ENCODE measurements at regions not wholly inside any gene's neighbourhood (a gene's known extent, or its start where the extent isn't known, plus 50 kb on each side); places are given as distances from the start of the nearest gene placed in this dataset.
A peak's percentile ranks its signal among the peaks of the same experiment; 100 is the strongest.
"Not testable (repeated sequence)": the region's sequence is repeated elsewhere in the genome, so short reads cannot be mapped to it uniquely, and the experiment has no call there.

DNA sequence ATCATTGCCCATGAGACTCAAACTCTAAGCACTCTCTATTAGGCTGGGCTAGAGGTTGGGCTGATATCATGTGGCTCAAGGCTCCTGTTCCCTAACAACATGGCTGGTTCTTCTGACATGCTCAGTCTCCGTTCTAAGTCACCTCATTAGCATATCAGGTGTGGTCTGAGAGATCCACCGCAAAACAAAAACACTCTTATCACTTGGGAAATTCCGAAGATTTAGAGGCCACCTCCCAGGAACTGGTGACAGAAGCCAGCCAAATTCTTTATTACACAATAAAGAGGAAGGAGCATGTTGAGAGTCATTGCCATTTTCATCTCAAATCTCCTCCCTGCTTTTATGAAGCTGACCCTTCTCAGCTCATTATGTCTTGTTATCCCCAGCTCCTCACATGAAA, 107.6 kb downstream of the MSX2 start:
- DNase-seq: no peak

DNA sequence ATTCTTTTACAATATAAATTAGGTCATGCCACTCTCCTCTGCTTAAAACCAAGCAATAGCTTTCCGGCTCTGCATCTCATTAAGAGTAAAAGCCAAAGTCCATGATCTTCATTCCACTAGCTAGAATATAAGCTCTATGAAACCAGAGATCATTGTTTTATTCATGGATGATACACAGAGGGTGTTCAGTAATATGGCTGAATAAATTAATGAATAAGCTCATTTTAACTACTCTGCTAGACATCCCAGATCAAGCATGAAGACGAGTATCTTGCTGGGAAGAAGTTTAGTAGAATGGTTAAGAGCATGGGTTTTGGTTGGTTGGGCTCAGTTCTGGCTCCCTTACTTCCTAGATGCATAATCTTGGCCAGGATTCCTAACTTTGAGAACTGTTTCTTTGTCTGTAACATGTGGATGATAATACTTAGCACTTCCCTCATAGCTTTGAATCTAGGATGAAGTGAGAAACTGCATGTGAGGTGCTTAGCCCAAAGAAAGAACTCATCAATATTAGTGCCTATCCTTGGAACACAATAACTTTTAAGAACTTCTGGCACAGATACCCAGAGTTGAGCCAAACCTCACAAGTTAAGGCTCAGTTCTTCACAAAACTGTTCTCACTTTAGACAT, 106.8 kb downstream of the MSX2 start:
- DNase-seq: no peak

DNA sequence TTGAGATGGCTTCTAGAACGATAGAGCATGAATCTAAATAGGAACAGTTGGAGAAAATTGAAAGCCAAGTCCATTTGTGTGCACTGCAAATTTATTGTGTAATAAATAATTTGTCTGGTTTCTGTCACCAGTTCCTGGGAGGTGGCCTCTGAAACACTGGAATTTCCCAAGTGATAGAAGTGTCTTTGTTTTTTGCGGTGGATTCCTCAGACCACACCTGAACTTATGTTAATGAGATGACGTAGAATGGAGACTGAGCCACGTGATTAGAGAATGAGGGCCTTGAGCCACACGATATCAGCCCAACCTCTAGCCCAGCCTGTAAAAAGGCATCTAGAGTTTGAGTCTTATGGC, 105.1 kb downstream of the MSX2 start:
- DNase-seq: no peak

DNA sequence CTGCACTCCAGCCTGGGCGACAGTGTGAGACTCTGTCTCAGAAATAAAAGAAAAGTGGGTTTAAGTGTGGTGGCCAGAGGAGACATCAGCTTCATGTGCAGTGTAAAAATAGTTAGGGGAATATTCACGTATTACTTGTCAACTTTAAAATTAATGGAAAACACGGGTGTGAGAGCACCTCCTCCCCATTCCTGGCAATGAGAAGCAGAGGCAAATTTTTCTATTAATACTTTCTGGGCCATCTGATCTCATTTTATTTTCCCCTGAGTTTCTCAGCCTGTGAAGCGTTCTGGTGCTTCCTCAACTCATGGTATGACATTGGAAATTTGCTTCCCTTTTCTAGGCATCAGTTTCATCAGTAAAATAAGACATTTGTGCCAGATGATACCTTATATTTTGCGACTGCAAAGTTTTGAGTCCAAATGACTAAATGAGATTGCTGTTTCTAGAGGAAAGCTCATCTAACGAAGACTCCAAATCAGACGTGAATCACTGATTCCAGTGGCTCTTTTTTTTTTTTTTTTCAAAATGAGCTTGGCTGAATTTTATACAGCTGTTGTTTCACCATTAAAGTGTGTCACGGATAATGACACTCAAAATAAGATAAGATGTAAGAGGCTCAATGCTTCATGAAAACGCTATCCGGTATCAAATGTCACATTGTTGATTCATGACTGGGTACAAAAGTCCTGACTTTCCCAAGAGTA, 104.6 kb downstream of the MSX2 start:
- no peak for DNase-seq

DNA sequence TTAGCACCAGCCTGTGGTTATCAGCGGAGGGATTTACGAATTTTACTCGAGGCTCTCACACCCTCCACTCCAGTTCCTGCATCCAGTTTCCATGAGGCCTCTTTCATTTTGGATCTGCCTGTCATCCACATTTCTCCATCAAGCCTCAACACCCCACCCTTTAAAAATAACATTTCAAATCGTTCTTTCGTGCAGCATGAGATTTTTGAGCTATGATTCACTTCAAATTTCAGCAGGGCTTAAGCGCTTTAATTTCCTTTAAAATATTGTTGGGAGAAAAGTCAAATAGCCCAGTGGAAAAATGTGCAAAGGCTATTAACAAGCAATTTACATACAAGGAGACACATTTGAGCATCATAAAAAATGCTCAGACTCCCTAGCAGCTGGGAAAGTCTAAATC, 103.2 kb downstream of the MSX2 start:
- DNase-seq: no peak

DNA sequence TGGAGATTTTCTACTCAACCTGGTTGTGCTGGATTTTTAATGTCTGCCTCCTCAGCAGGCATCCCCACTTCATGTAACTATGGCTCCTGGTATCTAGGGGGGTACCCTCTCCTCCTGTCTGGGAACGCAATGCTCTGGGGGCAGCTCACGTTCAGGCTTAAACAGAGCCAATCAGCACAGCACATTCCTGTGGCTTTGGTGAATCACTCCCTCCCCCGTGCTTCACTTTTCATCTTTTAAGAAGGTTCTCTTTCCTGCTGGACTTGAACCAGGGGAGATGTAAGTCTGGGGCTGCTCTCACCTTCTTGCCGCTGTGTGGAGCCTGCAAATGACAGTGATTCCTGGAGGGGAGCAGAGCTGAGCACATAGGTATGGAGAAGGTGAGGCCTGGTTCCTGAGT, 101.2 kb downstream of the MSX2 start:
- DNase-seq: no peak

DNA sequence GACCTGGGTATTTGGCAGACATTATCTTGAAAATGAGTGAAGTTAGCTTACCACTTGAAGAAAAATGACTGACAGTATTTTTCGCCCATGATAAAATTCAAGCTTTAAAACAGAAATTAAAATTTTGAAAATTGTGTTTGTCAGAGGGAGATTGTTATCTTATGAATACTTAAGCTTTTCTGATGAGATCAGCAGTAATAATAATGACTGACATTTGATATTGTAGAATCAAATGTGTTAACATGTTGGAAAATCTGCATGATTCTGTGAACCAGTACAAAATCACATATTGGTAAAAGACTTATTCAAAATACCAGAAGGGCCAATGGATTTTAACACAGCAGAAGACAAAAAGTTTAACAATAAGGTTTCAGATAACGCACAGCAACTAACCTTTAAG, 94.0 kb downstream of the MSX2 start:
- no peak for DNase-seq

DNA sequence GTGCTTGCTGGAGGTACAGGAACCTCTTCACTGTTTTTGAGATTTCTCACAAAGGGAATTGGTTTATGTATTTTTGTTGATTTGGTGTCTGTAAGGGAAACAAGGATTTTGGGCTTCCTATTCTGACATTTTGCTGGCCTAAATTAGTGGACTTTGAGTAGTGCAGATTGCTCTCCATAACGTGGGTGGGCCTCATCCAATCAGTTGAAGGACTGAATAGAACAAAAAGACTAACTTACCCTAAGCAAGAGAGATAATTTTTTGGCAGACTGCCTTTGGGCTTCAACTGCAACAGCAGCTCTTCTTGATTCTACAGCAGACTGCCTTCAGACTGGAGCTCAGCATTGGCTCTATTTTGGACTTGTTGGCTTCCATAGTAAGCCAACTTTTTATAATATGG, 93.2 kb downstream of the MSX2 start:
- no peak for DNase-seq

DNA sequence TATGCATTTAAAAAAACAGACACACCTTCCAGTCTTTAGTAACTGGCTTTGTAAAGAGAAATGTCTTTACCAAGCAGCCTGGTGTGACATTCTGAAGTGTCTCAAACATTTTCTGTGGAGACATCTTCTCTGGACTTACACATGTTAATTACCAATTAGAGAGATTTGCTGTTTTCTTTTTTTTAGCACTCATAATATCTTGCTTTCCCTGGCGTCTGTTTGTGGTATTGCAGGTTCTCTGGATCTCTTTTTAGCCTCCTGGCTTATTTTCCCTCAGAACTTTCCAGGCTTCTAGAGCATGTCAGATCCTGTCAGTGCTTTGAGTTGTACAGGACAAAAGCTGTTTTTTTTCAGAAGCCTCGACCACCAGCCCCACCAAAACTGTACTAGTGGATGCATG, 92.5 kb downstream of the MSX2 start:
- no peak for DNase-seq

DNA sequence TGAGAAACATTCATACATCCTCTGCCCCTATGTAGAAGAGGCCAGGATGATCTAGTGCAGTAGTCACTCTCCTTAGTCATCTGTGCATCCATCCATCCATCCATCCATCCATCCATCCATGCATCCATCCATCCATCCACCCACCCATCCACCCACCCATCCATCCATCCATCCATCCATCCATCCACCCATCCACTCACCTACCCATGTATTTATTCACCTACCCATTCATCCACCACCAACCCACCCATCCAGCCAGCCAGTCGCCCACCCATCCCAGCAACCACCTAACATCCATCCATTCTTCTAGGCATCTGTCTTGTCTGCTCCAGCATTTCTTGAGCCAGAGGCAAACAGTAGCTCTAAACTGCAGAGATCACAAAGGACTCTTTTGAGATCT, 87.1 kb downstream of the MSX2 start:
- no peak for DNase-seq

DNA sequence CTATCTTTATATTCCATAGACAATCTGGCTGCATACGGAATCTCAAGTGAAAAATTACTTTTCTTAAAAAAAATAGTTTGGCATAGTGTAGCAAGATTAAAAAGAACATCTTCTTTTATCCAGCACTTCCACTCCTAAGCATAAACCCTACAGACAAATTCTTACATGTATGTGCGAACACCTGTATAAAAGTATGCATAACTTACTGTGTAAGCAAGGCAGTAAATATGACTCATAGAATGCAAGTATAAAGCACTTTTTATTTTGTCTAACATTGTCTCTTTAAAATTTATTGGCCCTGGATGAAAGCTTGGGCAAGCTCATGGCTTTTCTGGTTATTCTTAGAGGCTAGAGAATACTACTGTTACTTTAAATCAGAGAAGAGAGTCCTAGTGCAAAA, 86.4 kb downstream of the MSX2 start:
- no peak for DNase-seq

DNA sequence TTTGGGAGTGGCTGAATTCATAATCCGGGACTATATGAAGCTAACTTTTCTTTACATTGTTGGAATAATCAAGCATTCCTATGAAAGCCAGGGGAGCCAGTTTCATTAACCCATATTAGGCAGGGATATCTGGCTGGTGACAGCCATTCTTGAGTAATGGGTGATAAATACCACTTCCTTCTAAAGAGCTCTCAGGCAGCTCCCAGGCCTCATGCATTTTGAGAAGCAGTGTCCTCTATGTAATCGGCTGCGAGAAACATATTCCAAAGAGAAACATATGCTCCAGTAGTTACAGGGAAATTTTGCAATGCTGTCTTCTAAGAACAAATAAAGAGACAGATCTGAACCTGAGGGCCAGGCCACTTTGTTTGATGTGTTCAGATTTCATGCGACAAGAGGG, 83.1 kb downstream of the MSX2 start:
- DNase-seq: no peak

DNA sequence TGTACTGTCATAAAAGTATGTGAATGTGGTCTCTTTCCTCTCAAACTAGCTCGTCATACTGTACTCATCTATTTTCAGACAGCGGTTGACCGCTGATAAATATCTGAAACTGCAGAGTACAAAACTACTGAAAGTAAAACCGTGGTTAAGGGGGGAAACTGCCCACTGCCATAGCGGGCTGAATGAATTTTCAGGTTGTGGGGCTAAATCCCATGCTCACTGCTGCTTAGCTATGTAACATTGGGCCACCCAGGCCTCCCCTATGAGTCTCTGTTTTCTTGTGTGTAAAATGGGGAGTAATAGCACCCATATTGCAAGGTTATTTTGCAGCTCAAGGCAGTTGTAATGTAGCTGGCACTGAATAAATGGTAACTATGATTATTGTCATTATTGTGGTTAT, 82.3 kb downstream of the MSX2 start:
- no peak for DNase-seq

DNA sequence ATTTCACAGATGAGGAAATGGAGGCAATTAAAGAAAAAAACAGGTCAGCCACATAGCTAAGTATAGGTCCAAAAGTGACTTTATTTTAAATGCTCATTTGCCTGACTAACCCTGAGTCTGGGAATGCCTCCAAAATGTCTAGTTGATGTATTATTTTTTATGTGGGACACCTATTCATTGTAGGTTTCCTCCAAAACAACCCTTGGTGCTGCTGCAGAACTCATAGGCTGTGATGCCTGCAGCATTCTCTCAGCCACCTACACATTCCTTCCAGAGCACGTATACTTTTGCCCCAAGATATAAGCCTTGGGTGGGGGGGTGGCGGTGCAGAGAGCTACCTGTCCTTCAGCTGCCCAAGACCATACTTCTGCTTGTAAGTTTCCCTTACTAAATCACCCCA, 77.4 kb downstream of the MSX2 start:
- DNase-seq: no peak

DNA sequence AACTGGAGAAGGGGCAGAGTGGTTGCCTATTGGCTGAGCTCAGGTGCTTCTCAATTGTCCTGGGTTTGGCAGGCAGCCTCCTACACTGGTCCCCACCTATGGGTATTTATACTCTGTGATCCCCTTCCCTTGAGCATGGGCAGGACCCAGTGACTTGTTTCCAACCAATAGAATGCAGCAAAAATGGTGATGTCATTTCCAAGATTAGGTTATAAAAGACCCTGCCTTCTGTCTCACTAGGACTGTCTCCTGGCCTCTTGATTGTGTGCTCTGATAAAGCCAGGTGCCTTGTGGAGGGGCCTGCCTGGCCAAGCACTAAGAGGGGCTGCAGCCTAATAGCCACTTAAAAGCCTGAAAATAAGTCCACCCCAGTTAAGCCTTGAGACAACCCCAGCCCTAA, 76.1 kb downstream of the MSX2 start:
- no peak for DNase-seq

DNA sequence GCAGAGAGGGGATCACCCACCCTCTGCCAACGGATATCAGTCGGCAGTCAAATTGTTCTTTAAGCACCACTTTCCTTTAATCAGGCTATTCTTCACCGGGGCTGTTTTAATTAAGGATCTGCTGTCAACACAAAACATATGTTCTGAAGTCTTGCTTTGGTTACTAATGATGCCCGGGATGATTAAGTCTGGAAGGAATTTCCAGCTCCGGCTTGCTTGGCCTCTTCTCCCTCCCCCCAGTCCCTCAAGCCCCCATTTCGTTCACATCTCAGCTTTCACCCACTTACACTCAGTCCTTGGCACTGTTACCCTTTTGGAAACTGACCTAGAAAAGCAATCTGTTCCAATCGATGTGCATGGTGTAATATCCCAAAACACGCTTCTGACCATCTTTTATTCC, 74.7 kb downstream of the MSX2 start:
- no peak for DNase-seq

DNA sequence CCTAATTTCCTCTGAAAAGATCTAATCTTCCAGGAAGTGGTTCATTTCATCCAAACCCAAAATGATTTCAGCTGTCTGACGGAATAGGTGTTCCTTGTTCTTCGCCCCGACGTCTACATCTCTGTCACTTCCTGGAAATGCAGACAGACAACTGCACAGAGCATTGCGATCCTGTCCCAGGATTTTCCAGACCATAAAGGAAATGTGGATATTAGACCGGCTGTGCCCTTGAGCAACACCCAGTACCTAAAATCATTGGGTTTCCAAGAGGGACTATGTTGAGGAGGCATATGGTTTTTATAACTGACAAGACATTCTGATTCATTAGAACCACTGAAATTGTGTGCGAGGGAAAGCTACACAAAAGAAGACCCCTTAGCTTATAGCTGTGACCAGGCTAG, 74.2 kb downstream of the MSX2 start:
- DNase-seq: no peak

DNA sequence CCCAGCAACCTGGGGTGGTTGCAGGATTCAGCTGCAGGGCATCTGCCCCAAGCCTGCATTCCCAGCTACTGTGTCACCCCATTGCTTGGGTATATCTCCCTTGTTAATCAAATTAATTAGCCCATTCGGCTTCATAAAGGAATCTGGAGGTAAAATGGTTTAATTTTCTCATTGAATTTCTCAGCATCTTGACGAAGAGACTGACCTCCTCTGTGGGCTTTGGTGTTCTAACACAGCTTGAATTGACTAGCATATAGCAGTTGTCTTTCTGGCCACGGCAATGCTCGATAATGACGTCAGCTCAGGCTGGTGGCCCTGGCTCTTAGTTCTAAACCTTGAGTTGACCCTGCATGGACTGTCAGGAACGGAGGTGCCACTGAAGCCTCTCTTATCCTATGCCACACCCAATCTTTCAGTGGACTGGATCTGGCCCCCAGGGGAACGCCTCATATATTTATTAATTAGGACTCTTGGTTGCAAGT, 72.4 kb downstream of the MSX2 start:
- DNase-seq: no peak

DNA sequence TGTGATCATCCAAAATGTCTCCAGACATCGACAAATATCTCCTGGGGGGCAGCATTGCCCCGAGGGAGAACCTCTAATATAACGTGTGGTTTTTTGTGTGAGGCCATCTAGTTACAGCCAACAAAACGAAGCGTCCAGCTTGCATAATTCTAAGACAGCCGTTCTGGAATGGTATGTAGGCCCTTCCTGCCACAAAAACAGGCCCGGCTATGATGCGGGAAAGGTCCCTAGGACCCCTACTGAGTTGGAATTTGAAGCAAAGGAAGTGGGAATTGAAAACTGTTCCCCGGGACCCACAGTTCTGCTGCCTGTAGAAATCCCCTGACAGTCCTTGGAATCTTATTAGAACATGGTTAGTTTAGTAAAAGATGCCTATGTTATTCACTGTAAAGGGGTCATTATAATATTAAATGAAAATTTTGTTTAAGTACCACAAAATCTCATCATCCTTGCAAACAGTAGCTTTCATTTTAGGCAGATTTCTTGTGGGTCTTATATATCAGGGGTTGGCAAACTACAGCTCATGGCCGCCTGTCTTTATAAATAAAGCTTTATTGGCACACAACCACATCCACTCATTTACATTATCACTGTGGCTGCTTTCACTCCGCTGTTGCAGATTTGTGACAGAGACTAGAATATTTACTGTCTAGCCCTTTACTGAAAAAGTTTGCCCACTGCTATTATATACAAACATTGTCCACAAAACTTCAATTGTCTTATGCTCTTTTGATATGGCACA, 70.7 kb downstream of the MSX2 start:
- no peak for DNase-seq

DNA sequence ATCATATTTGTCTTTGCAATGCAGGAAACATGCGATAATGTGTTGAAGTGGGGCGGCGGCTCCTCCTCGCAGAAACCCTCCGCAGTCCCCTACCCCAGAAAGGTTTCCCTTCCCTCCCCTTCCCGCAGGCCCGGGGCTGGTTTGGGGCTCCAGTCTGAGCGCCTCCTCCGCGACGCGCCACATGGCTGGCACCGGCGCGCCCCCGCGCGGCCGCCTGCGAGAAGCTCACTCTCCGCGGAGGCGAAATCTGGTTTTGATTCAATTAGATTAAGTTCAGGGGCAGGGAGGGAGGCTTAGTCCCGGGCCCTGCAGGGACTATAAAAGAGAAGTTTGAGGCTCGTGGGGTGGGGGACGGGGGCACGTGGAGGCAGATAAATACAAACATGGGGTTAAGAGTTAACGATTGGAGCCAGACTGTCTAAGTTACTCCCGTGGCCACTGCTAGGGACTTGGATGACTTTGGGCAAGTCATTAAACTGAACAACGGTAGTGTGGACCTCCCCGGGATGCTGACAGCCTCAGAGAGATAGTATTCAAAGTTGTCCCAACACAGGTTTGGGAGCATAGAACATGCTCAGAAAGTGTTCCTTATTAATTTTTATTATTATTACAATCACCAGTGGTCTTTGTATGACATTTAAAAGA, 69.4 kb downstream of the MSX2 start:
- DNase-seq: peak; percentile 67

DNA sequence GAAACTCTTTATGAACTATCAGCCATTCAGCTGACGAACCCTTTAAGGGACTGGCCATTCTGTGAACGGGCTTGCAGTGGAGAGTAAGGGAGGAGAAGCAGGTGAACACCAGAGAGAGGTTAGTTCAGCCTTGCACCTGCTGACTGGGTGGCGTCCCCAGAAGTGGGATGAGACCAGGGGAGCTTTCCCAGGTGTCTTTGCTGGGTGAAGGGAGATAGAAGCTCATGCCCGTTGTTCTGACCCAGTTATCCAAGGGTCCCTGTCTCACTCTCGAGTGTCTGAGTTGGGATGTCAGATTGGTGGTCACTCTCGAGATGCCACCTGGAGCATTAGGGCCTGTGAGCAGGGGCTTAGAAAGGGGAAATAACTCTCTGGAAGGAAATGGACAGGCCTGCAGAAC, 68.7 kb downstream of the MSX2 start:
- no peak for DNase-seq

DNA sequence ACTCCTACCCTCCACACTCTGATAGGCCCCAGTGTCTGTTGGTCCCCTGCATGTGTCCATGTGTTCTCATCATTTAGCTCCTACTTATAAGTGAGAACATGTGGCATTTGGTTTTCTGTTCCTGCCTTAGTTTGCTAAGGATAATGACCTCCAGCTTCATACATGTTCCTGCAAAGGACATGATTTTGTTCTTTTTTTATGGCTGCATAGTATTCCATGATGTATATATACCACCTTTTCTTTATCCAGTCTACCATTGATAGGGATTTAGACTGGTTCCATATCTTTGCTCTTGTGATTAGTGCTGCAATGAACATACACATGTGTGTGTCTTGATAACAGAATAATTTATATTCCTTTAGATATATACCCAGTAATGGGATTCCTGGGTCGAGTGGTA, 67.9 kb downstream of the MSX2 start:
- DNase-seq: not testable (repeated sequence)

DNA sequence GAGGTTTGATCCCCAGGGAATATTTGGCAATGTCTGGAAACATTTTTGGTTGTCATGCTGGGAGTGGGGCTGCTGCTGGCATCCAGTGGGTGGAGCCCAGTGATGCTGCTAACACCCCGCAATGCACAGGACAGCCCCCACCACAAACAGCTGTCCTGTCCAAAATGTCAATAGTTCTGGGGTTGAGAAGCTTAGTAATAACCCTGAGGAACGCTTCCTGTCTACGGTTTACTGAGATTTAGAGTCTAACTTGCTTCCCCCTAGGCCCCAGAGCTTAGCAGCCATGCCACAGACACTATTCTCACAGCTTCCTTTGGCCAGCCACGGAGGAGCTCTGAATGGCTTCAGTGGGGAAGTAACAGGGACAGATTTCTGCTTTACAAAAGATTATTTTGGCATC, 66.5 kb downstream of the MSX2 start:
- DNase-seq: no peak

Data from right kidney (tissue), 1 donor.